GM12892 (cell line): ENCODE measurements at regions not wholly inside any gene's neighbourhood (a gene's known extent, or its start where the extent isn't known, plus 50 kb on each side); places are given as distances from the start of the nearest gene placed in this dataset.

Source experiments
- POLR2A ChIP-seq: IDR thresholded peaks from 2 replicates; pipeline ENCODE4 v1.6.1; 2011; ENCODE audit warnings: low read depth, low read length, control low read depth
- POLR2AphosphoS5 ChIP-seq: IDR thresholded peaks from 2 replicates; pipeline ENCODE4 v1.6.1; 2011; ENCODE audit warnings: low read depth, low read length, control low read depth
- TAF1 ChIP-seq: IDR thresholded peaks from 2 replicates; pipeline ENCODE4 v1.6.1; 2011; ENCODE audit warnings: low read depth, mild to moderate bottlenecking, control low read depth, low read length, borderline replicate concordance

DNA sequence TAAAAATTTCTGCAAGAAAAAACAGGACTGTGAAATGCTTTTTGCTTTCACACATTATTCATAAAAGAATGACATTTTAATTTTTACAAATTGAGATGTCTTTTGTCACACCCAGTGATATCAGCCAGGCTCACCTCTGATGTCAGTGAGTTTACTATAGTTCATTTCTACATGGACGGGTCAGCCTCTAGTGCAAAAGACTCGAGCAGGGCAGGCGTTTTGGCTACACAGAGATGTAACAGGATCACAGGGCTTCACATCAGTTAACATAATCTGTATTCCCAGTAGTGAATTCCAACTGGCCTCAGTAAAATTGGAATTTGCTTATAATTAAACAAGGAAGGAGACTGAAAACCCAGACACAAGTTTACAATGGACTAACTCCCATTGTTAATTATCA lies 275.6 kb upstream of the ZSWIM2 start:
- TF ChIP-seq POLR2AphosphoS5 (no peak), POLR2A (no peak), TAF1 (no peak)
